ENCODE measurements at regions not wholly inside any gene's neighbourhood (a gene's known extent, or its start where the extent isn't known, plus 50 kb on each side); places are given as distances from the start of the nearest gene placed in this dataset.

DNA sequence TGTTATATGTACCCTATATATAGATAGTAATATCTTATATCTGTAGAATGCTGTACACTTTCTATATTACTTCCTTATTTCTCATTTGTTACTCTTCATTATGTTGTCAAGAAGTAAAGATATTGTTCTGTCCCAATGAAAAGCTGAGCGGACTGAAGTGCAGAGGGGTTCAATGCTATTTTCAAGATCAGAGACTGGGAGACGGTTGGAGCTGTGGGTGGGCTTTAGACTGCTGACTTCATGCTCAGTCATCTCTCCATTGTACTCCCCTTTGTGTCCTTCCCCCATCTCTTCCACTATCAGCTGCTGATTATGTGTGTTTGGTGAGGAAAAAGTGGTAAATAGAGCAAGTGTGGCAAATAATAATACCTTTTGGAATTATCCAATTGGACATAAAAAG is 532.3 kb upstream of the ZNF608 start:
- TF ChIP-seq, protein P1, sequence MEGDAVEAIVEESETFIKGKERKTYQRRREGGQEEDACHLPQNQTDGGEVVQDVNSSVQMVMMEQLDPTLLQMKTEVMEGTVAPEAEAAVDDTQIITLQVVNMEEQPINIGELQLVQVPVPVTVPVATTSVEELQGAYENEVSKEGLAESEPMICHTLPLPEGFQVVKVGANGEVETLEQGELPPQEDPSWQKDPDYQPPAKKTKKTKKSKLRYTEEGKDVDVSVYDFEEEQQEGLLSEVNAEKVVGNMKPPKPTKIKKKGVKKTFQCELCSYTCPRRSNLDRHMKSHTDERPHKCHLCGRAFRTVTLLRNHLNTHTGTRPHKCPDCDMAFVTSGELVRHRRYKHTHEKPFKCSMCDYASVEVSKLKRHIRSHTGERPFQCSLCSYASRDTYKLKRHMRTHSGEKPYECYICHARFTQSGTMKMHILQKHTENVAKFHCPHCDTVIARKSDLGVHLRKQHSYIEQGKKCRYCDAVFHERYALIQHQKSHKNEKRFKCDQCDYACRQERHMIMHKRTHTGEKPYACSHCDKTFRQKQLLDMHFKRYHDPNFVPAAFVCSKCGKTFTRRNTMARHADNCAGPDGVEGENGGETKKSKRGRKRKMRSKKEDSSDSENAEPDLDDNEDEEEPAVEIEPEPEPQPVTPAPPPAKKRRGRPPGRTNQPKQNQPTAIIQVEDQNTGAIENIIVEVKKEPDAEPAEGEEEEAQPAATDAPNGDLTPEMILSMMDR (IDR thresholded peaks at IDR 0.05) = no peak
- TF ChIP-seq POLR2AphosphoS5 (IDR thresholded peaks at IDR 0.05) (no peak), EP300 (IDR thresholded peaks at IDR 0.05) (no peak), POLR2A (IDR thresholded peaks at IDR 0.05) (no peak)

Data from suprapubic skin (tissue), 4 donors.